ENCODE measurements at regions not wholly inside any gene's neighbourhood (a gene's known extent, or its start where the extent isn't known, plus 50 kb on each side); places are given as distances from the start of the nearest gene placed in this dataset.

GRCh38 chr20:6228302-6228843, 105.5 kb upstream of the FERMT1 start:
- no peak for DNase-seq (ENCODE audit: low read depth)

- no peak for DNase-seq (ENCODE audit: low read depth)
Observed at GRCh38 chr20:6213311-6213710, 90.5 kb upstream of the FERMT1 start.

- no peak for DNase-seq (ENCODE audit: low read depth)
Observed at GRCh38 chr20:6212903-6213302, 90.1 kb upstream of the FERMT1 start.

- DNase-seq (ENCODE audit: low read depth), result no peak
Observed at GRCh38 chr20:6209093-6209492, 86.3 kb upstream of the FERMT1 start.

GRCh38 chr20:6200092-6200491, 77.3 kb upstream of the FERMT1 start:
- DNase-seq (ENCODE audit: low read depth), result no peak

GRCh38 chr20:6185268-6185667, 62.4 kb upstream of the FERMT1 start:
- DNase-seq (ENCODE audit: low read depth), result no peak

- DNase-seq (ENCODE audit: low read depth), result no peak
Observed at GRCh38 chr20:6184086-6184485, 61.3 kb upstream of the FERMT1 start.

GRCh38 chr20:6180531-6180930, 57.7 kb upstream of the FERMT1 start:
- no peak for DNase-seq (ENCODE audit: low read depth)

- peak; percentile 5 for DNase-seq (ENCODE audit: low read depth)
Observed at GRCh38 chr20:6178537-6178936, 55.7 kb upstream of the FERMT1 start.

GRCh38 chr20:6173481-6173880, 50.7 kb upstream of the FERMT1 start:
- DNase-seq (ENCODE audit: low read depth), result no peak
